K562 (cell line): ENCODE measurements at regions not wholly inside any gene's neighbourhood (a gene's known extent, or its start where the extent isn't known, plus 50 kb on each side); places are given as distances from the start of the nearest gene placed in this dataset.

Experiments
- ATAC-seq: fragments of 200-7000 bp; cut with Tn5 transposase; 3 replicates; pipeline ENCODE4 v1.9.1; 2020; ENCODE audit warnings: moderate library complexity
- BruUV-seq: library from RNA; stranded (reverse); fragments of 400-500 nt; replicated peaks from 2 replicates; lab custom pipeline; 2021; lab: Mats Ljungman, UMichigan
- CTCF ChIA-PET: fragments of 300-600 bp; formaldehyde crosslinking; extraction: SDS; loops from one replicate; lab custom pipeline; 2021; ENCODE audit warnings: low intra/inter-chr PET ratio; lab: Yijun Ruan, JAX
- POLR2A ChIA-PET: fragments of 300-600, 350-650 bp; sonication (Branson Sonifier 250); formaldehyde crosslinking; extraction: SDS; loops from one replicate; lab custom pipeline; 2021; ENCODE audit warnings: antibody characterized with exemption, inconsistent platforms; lab: Yijun Ruan, JAX
- DNase-seq, 4 experiments: peaks; one replicate each; pipeline versions ENCODE4 v3.0.0 to v3.0.0-alpha.2; 2011 to 2018; ENCODE audit warnings: low spot score in 3 of 4, mixed read lengths in 3 of 4; ENCODE audit errors: extremely low read depth in 1 of 4
- FAIRE-seq: peaks from 2 replicates; lab custom pipeline; 2011; peaks lifted over from hg19 to GRCh38; lab: Jason Lieb, UNC
- H2AFZ ChIP-seq: 2 replicates; pipeline ENCODE4 v1.6.0; 2011; ENCODE audit warnings: low read depth, low read length, control low read depth, inconsistent platforms
- H3K27ac ChIP-seq: fragments of 200-600 bp; 3 replicates; pipeline ENCODE4 v1.8.0; 2011; ENCODE audit warnings: low read depth, mild to moderate bottlenecking, control low read depth, inconsistent platforms, low read length, moderate library complexity, mixed read lengths; ENCODE audit errors: extremely low read depth
- H3K27me3 ChIP-seq, 2 experiments: fragments of 300-600 bp in 1 of 2; 2 replicates in 1 of 2; 3 replicates in 1 of 2; pipeline versions ENCODE4 v1.6.0 to v1.8.0; 2011; ENCODE audit warnings: inconsistent platforms in 2 of 2, low read length in 2 of 2, mild to moderate bottlenecking in 1 of 2, mixed read lengths in 1 of 2, moderate library complexity in 1 of 2; ENCODE audit not compliant: control insufficient read depth in 2 of 2, insufficient read depth in 2 of 2
- H3K36me3 ChIP-seq: fragments of 300-600 bp; 3 replicates; pipeline ENCODE4 v1.8.0; 2011; ENCODE audit warnings: mild to moderate bottlenecking, low read length, inconsistent platforms; ENCODE audit not compliant: control insufficient read depth, insufficient read depth
- H3K4me1 ChIP-seq, 2 experiments: fragments of 200-600 bp in 1 of 2; replicated peaks in 1 of 2; 2 replicates in 1 of 2; 3 replicates in 1 of 2; pipeline versions ENCODE4 v1.5.1 to v1.8.0; 2011; ENCODE audit warnings: inconsistent platforms in 2 of 2, low read length in 2 of 2, mild to moderate bottlenecking in 1 of 2, mixed read lengths in 1 of 2, moderate library complexity in 1 of 2; ENCODE audit not compliant: control insufficient read depth in 2 of 2, insufficient read depth in 2 of 2
- H3K4me2 ChIP-seq: 2 replicates; pipeline ENCODE4 v1.6.1; 2011; ENCODE audit warnings: low read length, control low read depth, inconsistent platforms, mixed read lengths; ENCODE audit not compliant: insufficient read depth
- H3K4me3 ChIP-seq: fragments of 200-600 bp; sonication (generic), shearing (Covaris generic); 2 replicates; pipeline ENCODE4 v1.5.1; 2016; ENCODE audit warnings: control low read depth, inconsistent platforms
- H3K79me2 ChIP-seq: fragments of 200-600 bp; 3 replicates; pipeline ENCODE4 v1.8.0; 2011; ENCODE audit warnings: low read length, inconsistent platforms; ENCODE audit not compliant: control insufficient read depth, insufficient read depth
- H3K9ac ChIP-seq, 2 experiments: 2 replicates each; pipeline versions ENCODE4 v1.6.0 to v1.6.1; 2011; ENCODE audit warnings: low read depth in 2 of 2, low read length in 2 of 2, control low read depth in 1 of 2, inconsistent platforms in 1 of 2, mild to moderate bottlenecking in 1 of 2, mixed read lengths in 1 of 2; ENCODE audit not compliant: insufficient read depth in 1 of 2
- H3K9me1 ChIP-seq: one replicate; pipeline ENCODE4 v1.6.0; 2011; ENCODE audit warnings: inconsistent platforms, mild to moderate bottlenecking, low read length, moderate library complexity; ENCODE audit not compliant: control insufficient read depth, insufficient read depth
- H3K9me3 ChIP-seq: replicated peaks from 2 replicates; pipeline ENCODE4 v1.5.1; 2011; ENCODE audit warnings: low read depth, low read length, inconsistent platforms; ENCODE audit not compliant: control insufficient read depth, insufficient read depth
- H4K20me1 ChIP-seq: replicated peaks from 2 replicates; pipeline ENCODE4 v1.6.1; 2011; ENCODE audit warnings: low read length, inconsistent platforms, mixed read lengths; ENCODE audit not compliant: control insufficient read depth, insufficient read depth
- CHD2 ChIP-seq: IDR thresholded peaks from 2 replicates; pipeline ENCODE4 v1.6.1; 2011; ENCODE audit warnings: low read depth, low read length
- DACH1 ChIP-seq: fragments of 450-650 bp; IDR thresholded peaks from 2 replicates; pipeline ENCODE4 v1.6.1; 2018; ENCODE audit not compliant: partially characterized antibody
- GMEB1 ChIP-seq: fragments of 250-450 bp; sonication (Bioruptor Pico); IDR thresholded peaks from 2 replicates; pipeline ENCODE4 v1.4.0; 2020; ENCODE audit warnings: mild to moderate bottlenecking
- HDAC1 ChIP-seq, 2 experiments: fragments of 450-650 bp; IDR thresholded peaks; 2 replicates each; pipeline ENCODE4 v1.6.1; 2016 to 2017; ENCODE audit warnings: inconsistent platforms in 1 of 2, mild to moderate bottlenecking in 1 of 2, moderate library complexity in 1 of 2
- KLF16 ChIP-seq: IDR thresholded peaks from 2 replicates; pipeline ENCODE4 v1.6.1; 2016; ENCODE audit warnings: antibody characterized with exemption
- MEIS2 ChIP-seq: fragments of 450-650 bp; IDR thresholded peaks from 2 replicates; pipeline ENCODE4 v1.6.1; 2014; ENCODE audit warnings: mild to moderate bottlenecking; ENCODE audit not compliant: partially characterized antibody
- NFE2L1 ChIP-seq: fragments of 450-650 bp; IDR thresholded peaks from 2 replicates; pipeline ENCODE4 v1.6.1; 2016; ENCODE audit warnings: missing genetic modification characterization, low read depth, mild to moderate bottlenecking, missing compliant biosample characterization, moderate library complexity, borderline replicate concordance
- PHF8 ChIP-seq: fragments of 200-600 bp; sonication (generic); IDR thresholded peaks from 2 replicates; pipeline ENCODE4 v1.6.1; 2012; ENCODE audit warnings: mixed run types, mild to moderate bottlenecking, inconsistent platforms, low read length, moderate library complexity, borderline replicate concordance
- PKNOX1 ChIP-seq: fragments of 450-650 bp; IDR thresholded peaks from 2 replicates; pipeline ENCODE4 v1.6.1; 2016
- PRPF4 ChIP-seq: fragments of 200-400 bp; formaldehyde crosslinking; IDR thresholded peaks from one replicate; pipeline ENCODE4 v1.6.1; 2017; ENCODE audit warnings: low read length, low read depth, mild to moderate bottlenecking; ENCODE audit not compliant: insufficient read depth, poor library complexity, severe bottlenecking
- TAF1 ChIP-seq: IDR thresholded peaks from 2 replicates; pipeline ENCODE4 v1.6.1; 2011; ENCODE audit warnings: mild to moderate bottlenecking, low read length, moderate library complexity; ENCODE audit not compliant: insufficient read depth, control insufficient read depth, severe bottlenecking; ENCODE audit errors: extremely low read depth
- ZNF146 ChIP-seq: IDR thresholded peaks from one replicate; pipeline ENCODE4 v1.6.1; 2018; ENCODE audit warnings: missing compliant biosample characterization; ENCODE audit not compliant: unreplicated experiment
- ZNF280A ChIP-seq: fragments of 450-650 bp; IDR thresholded peaks from 2 replicates; pipeline ENCODE4 v1.6.1; 2018; ENCODE audit warnings: mild to moderate bottlenecking, low read depth; ENCODE audit not compliant: partially characterized antibody
- ZNF41 ChIP-seq: fragments of 250-450 bp; sonication (Bioruptor Pico); conservative IDR thresholded peaks from 2 replicates; pipeline ENCODE4 v1.4.0; 2020; ENCODE audit warnings: mild to moderate bottlenecking
- WGBS: fragments of 100-300 bp; shearing (Covaris generic); methylation state at CpG from one replicate; pipeline ENCODE4 v1.1.6; 2016; ENCODE audit warnings: low coverage, mixed read lengths; ENCODE audit not compliant: insufficient coverage; ENCODE audit errors: missing lambda C conversion rate; 5-methylcytosine and 5-hydroxymethylcytosine counted together
- in situ Hi-C: fragments of 300-500 bp; cut with MboI; formaldehyde crosslinking; loops from 4 replicates; pipeline ENCODE4 v1.15.0; 2018; ENCODE audit warnings: inconsistent platforms, mixed read lengths
- intact Hi-C: fragments of 100-400 bp; cut with micrococcal nuclease; formaldehyde crosslinking; loops from 2 replicates; pipeline ENCODE4 v1.14.2; 2022

- intact Hi-C loops (loop anchor here (2.0 to 10.0 kb wide), 2 partner anchors 59 to 295 kb away; no protein-coding TSS in a partner anchor), in situ Hi-C loops (no loop called here)
- ATAC-seq (no peak), DNase-seq (no peak), FAIRE-seq (no peak)
- Histone ChIP-seq H3K27me3 (no peaks in the 10 kb centered on the region), H3K9me1 (no peaks in the 10 kb centered on the region), H3K9me3 (no peaks in the 10 kb centered on the region), H2AFZ (no peak overlapping the region), H3K36me3 (no peaks in the 10 kb centered on the region), H3K9ac (no peak overlapping the region), H3K4me3 (no peak overlapping the region), H3K27ac (no peak overlapping the region), H4K20me1 (no peaks in the 10 kb centered on the region), H3K4me2 (no peak overlapping the region), H3K4me1 (peaks cover 3 to 4% of the 10 kb centered on the region in 2 experiments; a peak in 2 of 5 replicates), H3K79me2 (no peaks in the 10 kb centered on the region)
- ChIA-PET POLR2A (no interaction called here), CTCF (no interaction called here)
- TF ChIP-seq PRPF4, result no peak
- TF ChIP-seq PHF8, result no peak
- no peak for TF ChIP-seq TAF1
- TF ChIP-seq MEIS2, result peak; percentile 39
- TF ChIP-seq PKNOX1, result peak; percentile 60
- no peak for TF ChIP-seq CHD2
- TF ChIP-seq ZNF41, result no peak
- no peak for TF ChIP-seq HDAC1 (IDR thresholded peaks at IDR 0.05)
- TF ChIP-seq NFE2L1 (tag), result no peak
- no peak for TF ChIP-seq ZNF146 (CRISPR knock-in tag)
- TF ChIP-seq ZNF280A, result no peak
- no peak for TF ChIP-seq KLF16
- TF ChIP-seq DACH1, result no peak
- TF ChIP-seq GMEB1 (CRISPR knock-in tag), result no peak
- BruUV-seq, result no TSS peak
- 3% methylated on average over 4 of the region's 4 CpGs for whole genome bisulfite sequencing
These were observed 111.5 kb upstream of the ATP6AP2 start for GRCh38 chrX:40469316-40469715.
